ELF-1 (cell line): ENCODE measurements at regions not wholly inside any gene's neighbourhood (a gene's known extent, or its start where the extent isn't known, plus 50 kb on each side); places are given as distances from the start of the nearest gene placed in this dataset.

Experiments used
- DNase-seq: peaks from one replicate; pipeline ENCODE4 v3.0.0-alpha.2; 2016; ENCODE audit warnings: low read depth, low spot score

GRCh38 chr6:149149653-149150052 lies 167.9 kb upstream of the TAB2 start:
- DNase-seq, result no peak

GRCh38 chr6:149150301-149150700 lies 167.2 kb upstream of the TAB2 start:
- no peak for DNase-seq

- no peak for DNase-seq
These were observed 166.6 kb upstream of the TAB2 start for GRCh38 chr6:149150801-149151398.

GRCh38 chr6:149152521-149152920 lies 165.0 kb upstream of the TAB2 start:
- no peak for DNase-seq

GRCh38 chr6:149153100-149153499 lies 164.4 kb upstream of the TAB2 start:
- no peak for DNase-seq

- DNase-seq, result no peak
These were observed 163.8 kb upstream of the TAB2 start for GRCh38 chr6:149153693-149154092.

GRCh38 chr6:149154261-149154821 lies 163.2 kb upstream of the TAB2 start:
- no peak for DNase-seq

- DNase-seq, result no peak
These were observed 160.4 kb upstream of the TAB2 start for GRCh38 chr6:149157126-149157525.

GRCh38 chr6:149158076-149158475 lies 159.4 kb upstream of the TAB2 start:
- DNase-seq, result no peak

- no peak for DNase-seq
These were observed 156.6 kb upstream of the TAB2 start for GRCh38 chr6:149160943-149161342.

- no peak for DNase-seq
These were observed 154.6 kb upstream of the TAB2 start for GRCh38 chr6:149162924-149163323.

GRCh38 chr6:149164199-149164750 lies 153.2 kb upstream of the TAB2 start:
- no peak for DNase-seq

- DNase-seq, result no peak
These were observed 151.2 kb upstream of the TAB2 start for GRCh38 chr6:149166336-149166735.

- DNase-seq, result no peak
These were observed 150.8 kb upstream of the TAB2 start for GRCh38 chr6:149166747-149167146.

- DNase-seq, result peak; percentile 21
These were observed 148.5 kb upstream of the TAB2 start for GRCh38 chr6:149168968-149169367.

- no peak for DNase-seq
These were observed 147.6 kb upstream of the TAB2 start for GRCh38 chr6:149169761-149170511.

GRCh38 chr6:149170564-149171452 lies 146.7 kb upstream of the TAB2 start:
- DNase-seq, result no peak

- DNase-seq, result no peak
These were observed 144.3 kb upstream of the TAB2 start for GRCh38 chr6:149173222-149173621.

- no peak for DNase-seq
These were observed 142.6 kb upstream of the TAB2 start for GRCh38 chr6:149174962-149175361.

GRCh38 chr6:149176971-149177667 lies 140.4 kb upstream of the TAB2 start:
- DNase-seq, result no peak

- DNase-seq, result no peak
These were observed 138.1 kb upstream of the TAB2 start for GRCh38 chr6:149179431-149179830.
